Activated naive CD8-positive, alpha-beta T cell treated with anti-CD3 and anti-CD28 coated beads, Interleukin-2, amount 50 U/mL, for 24 hours (primary cell): ENCODE measurements at regions not wholly inside any gene's neighbourhood (a gene's known extent, or its start where the extent isn't known, plus 50 kb on each side); places are given as distances from the start of the nearest gene placed in this dataset.
A peak's percentile ranks its signal among the peaks of the same experiment; 100 is the strongest.
"Not testable (repeated sequence)": the region's sequence is repeated elsewhere in the genome, so short reads cannot be mapped to it uniquely, and the experiment has no call there.

Source experiments
- ATAC-seq: fragments of 150-1000 bp; cut with Tn5 transposase; one replicate; pipeline ENCODE4 v1.10.0; 2021
- DNase-seq: peaks from one replicate; pipeline ENCODE4 v3.0.0; 2021
- H3K27ac Mint-ChIP-seq: one replicate; pipeline ENCODE4 v1.8.0; 2021; ENCODE audit warnings: mild to moderate bottlenecking, mixed read lengths
- H3K27me3 Mint-ChIP-seq: one replicate; pipeline ENCODE4 v1.8.0; 2021; ENCODE audit warnings: mixed read lengths
- H3K36me3 Mint-ChIP-seq: one replicate; pipeline ENCODE4 v1.8.0; 2021; ENCODE audit warnings: low read depth, mixed read lengths
- H3K4me1 Mint-ChIP-seq: one replicate; pipeline ENCODE4 v1.8.0; 2021; ENCODE audit warnings: mixed read lengths
- H3K4me3 Mint-ChIP-seq: one replicate; pipeline ENCODE4 v1.8.0; 2021; ENCODE audit warnings: mild to moderate bottlenecking, moderate library complexity, mixed read lengths
- H3K9me3 Mint-ChIP-seq: one replicate; pipeline ENCODE4 v1.8.0; 2021; ENCODE audit warnings: mixed read lengths

DNA sequence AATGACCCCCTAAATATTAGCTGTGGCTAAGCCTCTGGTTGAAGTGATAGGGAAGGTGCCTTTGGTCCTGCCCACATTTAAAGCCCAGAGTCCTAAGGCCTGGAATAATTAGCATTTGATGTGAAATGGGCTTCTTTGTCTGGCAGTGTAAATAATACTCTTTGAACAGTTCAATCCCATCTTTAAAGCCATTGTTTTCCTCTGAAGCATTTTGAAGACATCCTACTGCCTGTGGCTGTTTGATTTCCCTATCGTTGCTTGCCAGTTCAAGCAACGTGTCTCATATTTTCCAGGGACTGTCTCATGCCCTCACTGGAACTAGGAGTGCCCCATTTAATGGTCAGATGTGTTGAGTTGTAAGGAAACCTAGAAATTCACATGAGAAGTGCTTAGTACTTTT, 89.3 kb upstream of the BTN3A2 start:
- Mint-ChIP-seq H3K27me3 (peaks cover 3% of the 10 kb centered on the region), H3K9me3 (no peaks in the 10 kb centered on the region), H3K4me3 (no peak overlapping the region), H3K36me3 (peaks cover 3% of the 10 kb centered on the region), H3K4me1 (peaks cover 14% of the 10 kb centered on the region), H3K27ac (no peak overlapping the region)
- DNase-seq, result no peak
- ATAC-seq, result no peak

DNA sequence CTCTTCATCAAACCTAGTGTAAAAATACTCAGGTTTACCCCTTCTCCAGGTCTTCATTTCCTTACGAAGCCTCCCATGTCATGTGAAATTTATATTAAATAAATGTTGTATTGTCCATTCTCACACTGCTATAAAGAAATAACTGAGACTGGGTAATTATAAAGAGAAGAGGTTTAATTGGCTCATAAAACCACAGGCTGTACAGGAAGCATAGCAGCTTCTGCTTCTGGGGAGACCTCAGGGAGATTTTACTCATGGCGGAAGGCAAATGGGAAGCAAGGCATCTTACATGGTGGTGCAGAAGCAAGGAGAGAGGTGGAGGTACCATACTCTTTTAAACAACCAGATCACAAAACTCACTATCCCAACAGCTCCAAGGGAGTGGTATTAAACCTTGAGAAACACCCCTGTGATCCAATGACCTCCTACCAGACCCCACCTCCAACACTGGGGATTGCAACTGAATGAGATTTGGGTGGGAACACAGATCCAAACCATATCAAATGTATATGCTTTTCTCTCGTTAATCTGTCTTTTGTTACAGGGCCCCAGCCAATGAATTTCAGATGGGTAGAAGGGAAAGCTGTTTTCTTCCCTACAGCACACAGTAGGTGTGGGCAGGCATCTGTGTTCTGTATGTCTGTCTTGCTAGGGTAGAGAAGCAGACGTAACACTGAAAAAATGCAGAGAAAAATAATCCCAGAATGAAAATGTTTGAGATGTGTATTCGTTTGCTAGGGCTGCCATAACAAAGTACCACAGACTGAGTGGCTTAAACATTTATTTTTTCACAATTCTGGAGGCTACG, 88.0 kb upstream of the BTN3A2 start:
- no peak for DNase-seq
- no peak overlapping the region for H3K4me3 Mint-ChIP-seq
- no peaks in the 10 kb centered on the region for H3K36me3 Mint-ChIP-seq
- no peaks in the 10 kb centered on the region for H3K27me3 Mint-ChIP-seq
- H3K27ac Mint-ChIP-seq, result no peak overlapping the region
- no peak for ATAC-seq
- no peaks in the 10 kb centered on the region for H3K9me3 Mint-ChIP-seq
- H3K4me1 Mint-ChIP-seq, result peaks cover 12% of the 10 kb centered on the region

DNA sequence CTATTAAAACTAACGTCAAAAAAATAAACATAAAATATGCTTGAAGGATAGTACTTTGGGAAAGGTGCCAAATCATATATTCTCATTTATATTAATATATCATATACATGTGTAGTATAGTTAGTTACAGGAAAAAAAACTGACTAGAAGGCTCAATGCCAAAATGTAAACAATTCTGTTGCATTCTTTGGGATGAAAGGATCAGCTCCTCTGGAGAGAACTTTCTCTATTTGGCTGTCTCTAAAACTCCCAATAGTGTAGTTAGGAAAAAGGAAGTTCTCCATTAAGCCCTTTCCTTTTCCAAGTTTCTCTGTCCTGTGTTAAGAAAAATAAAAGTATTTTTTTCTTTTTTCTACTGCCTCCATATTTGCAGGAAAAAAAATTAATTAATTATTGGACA, 86.5 kb upstream of the BTN3A2 start:
- DNase-seq (no peak), ATAC-seq (no peak)
- Mint-ChIP-seq H3K4me1 (peaks cover 23% of the 10 kb centered on the region), H3K9me3 (no peaks in the 10 kb centered on the region), H3K27me3 (no peaks in the 10 kb centered on the region), H3K27ac (no peak overlapping the region), H3K4me3 (no peak overlapping the region), H3K36me3 (no peaks in the 10 kb centered on the region)

DNA sequence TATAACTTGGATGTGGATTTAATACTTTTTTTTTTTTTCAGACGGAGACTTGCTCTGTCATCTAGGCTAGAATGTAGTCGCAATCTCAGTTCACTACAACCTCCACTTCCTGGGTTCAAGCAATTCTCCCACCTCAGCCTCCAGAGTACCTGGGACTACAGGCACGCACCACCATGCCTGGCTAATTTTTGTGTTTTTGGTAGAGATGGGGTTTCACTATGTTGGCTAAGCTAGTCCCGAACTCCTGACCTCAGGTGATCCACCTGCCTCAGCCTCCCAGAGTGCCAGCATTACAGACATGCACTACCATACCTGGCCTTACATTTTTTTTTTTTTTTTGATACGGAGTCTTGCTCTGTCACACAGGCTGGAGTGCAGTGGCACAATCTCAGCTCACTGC, 85.6 kb upstream of the BTN3A2 start:
- not testable (repeated sequence) for H3K9me3 Mint-ChIP-seq, H3K36me3 Mint-ChIP-seq, H3K4me3 Mint-ChIP-seq, H3K27me3 Mint-ChIP-seq, ATAC-seq, H3K27ac Mint-ChIP-seq, DNase-seq
- H3K4me1 Mint-ChIP-seq, result peaks cover 29% of the 10 kb centered on the region

DNA sequence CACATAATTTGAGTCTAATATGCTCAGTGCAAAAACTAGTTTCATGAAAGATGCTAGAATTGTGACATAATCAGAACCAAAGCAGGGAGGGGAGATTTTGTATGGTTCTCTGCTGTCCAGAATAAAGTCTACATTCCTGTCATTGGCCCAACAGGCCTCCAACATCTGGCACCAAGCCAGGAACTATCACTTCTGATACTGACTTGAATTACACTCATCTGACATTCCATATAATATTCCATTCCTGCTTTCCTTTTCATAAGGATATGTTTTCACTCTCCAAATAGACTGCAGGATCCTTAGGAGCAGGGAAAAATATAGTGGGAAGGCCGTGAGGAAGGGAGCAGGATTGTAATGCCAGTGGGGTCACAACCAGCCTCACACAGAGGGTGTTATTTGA, 84.6 kb upstream of the BTN3A2 start:
- Mint-ChIP-seq H3K9me3 (no peaks in the 10 kb centered on the region), H3K36me3 (peaks cover 2% of the 10 kb centered on the region), H3K27me3 (peaks cover 2% of the 10 kb centered on the region), H3K4me3 (no peak overlapping the region), H3K27ac (peak overlapping the region; percentile 20), H3K4me1 (peaks cover 36% of the 10 kb centered on the region)
- ATAC-seq (no peak), DNase-seq (no peak)

DNA sequence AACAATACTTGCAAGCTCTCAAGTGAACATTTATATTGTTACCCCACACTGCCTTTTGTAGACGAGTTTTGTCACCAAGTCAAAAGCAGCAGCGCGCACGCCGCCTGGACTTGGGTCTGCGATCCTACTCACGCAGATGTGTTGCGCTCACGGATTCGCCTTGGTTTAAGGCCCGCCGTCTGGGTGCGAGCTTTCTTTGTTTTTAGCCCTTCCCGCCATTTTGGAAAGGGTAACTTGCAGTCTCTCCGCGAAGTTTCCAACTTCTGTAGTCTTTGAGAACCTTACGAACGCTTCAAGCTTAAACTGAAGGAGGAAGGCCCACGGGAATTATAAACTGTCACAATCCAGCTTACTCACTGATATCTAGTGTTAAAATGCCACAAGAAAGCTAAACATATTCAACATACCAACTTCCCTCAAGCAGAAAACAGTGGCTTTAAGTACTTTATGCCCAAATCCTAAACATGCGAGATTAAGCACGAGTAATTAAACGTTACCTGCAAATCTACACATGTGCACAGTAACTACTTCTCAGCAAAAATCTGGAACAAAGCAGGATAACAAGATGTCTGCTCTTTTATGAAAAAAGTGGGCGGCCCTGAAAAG, 80.4 kb upstream of the BTN3A2 start:
- H3K4me1 Mint-ChIP-seq, result peaks cover 36% of the 10 kb centered on the region
- ATAC-seq (no peak), DNase-seq (peak; percentile 58)
- H3K9me3 Mint-ChIP-seq, result peaks cover 4% of the 10 kb centered on the region
- H3K27ac Mint-ChIP-seq, result peak overlapping the region; percentile 99
- peaks cover 7% of the 10 kb centered on the region for H3K36me3 Mint-ChIP-seq
- H3K27me3 Mint-ChIP-seq, result peaks cover 5% of the 10 kb centered on the region
- peak overlapping the region; percentile 94 for H3K4me3 Mint-ChIP-seq

DNA sequence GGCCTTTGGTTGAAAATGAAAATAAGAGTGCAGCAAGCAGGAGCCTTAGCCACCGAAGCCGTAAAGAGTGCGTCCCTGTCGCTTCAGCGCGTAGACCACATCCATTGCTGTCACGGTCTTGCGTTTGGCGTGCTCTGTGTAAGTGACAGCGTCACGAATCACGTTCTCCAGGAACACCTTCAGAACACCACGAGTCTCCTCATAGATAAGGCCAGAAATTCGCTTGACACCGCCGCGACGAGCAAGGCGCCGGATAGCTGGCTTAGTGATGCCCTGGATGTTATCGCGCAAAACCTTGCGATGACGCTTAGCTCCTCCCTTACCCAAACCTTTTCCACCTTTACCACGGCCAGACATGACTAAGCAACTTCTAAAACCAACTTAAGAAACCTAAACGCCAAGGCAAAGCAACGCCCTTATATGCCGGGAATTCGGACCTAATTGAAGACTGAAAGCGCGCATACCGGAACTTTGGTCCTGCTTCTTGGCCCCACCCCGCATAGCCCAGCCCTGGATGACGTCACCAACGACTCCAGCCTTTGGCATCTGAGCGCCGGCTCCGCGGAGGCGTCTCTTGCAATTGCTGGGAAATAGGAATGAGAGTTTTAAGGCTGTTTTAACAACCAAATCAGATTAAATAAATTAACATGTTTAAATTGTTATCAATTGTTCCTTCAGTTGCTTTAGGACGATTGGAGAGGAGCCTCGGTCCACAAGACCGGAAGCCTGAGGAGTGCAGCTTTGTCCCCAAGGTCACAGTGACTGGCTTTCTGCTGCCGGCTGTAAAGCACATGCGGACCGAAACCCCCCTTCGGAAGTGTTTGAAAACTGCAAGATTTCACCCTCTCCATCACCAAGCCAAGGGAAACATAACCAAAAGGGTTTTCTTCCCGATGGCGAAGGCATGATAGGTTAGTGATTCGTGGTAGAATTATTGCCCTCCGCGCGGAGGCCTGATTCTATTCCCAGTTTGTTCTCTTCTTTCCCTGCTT, 79.6 kb upstream of the BTN3A2 start:
- Mint-ChIP-seq H3K36me3 (peaks cover 7% of the 10 kb centered on the region), H3K27ac (peak overlapping the region; percentile 99), H3K9me3 (peaks cover 4% of the 10 kb centered on the region), H3K4me3 (peak overlapping the region; percentile 94), H3K4me1 (peaks cover 36% of the 10 kb centered on the region), H3K27me3 (peaks cover 5% of the 10 kb centered on the region)
- DNase-seq (peak; percentile 96), ATAC-seq (peak; percentile 87)

DNA sequence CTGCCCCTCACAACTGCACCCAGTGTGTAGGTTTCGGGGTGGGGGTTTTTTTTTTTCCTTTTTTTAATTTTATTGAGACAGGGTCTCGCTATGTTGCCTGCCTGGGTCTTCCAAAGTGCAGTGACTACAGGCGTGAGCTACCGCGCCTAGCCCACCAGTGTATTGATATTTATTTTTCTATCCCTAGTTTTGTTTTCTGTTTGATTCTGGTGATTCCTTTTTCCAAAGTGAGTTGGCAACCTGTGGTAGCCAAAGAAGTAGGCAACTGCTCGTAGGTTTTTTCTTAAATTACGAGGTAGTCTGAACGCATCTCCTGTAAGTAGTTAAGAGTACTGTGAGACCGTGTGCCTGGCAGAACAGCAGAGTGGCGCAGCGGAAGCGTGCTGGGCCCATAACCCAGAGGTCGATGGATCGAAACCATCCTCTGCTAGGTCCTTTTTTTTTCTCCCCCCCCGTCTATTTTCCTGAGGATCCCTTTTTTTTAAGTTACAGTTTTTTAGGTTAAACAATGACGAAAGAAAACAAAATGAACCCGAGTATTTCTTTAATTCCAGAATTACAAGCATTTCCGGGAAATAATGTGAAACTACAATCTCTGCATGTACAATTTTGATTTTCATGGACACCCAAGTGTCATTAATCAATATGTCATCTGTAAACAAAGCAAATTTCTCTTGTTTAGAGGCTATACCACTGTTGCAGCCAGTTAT, 78.7 kb upstream of the BTN3A2 start:
- peaks cover 7% of the 10 kb centered on the region for H3K36me3 Mint-ChIP-seq
- ATAC-seq (no peak), DNase-seq (peak; percentile 64)
- peak overlapping the region; percentile 94 for H3K4me3 Mint-ChIP-seq
- peaks cover 36% of the 10 kb centered on the region for H3K4me1 Mint-ChIP-seq
- H3K27ac Mint-ChIP-seq, result peak overlapping the region; percentile 99
- H3K9me3 Mint-ChIP-seq, result peaks cover 4% of the 10 kb centered on the region
- peaks cover 5% of the 10 kb centered on the region for H3K27me3 Mint-ChIP-seq

DNA sequence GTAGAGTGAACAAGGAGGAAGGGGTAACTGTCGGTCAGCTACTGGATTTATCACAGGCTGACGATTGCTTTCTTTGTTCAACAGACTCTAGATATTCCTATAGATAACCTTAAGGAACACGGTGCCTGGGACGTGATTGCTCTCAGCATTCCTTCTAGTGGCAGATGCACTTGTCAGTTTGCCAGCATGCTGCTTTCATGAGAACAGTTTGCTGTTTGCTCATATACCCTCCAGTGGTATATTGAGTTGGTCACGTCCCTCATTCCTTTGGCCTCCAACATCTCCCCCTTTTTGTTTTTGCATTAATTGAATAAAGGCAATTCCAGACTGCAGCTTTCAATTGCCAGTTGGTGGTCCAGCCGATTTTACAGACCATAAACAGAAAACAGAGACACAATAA, 76.8 kb upstream of the BTN3A2 start:
- H3K36me3 Mint-ChIP-seq, result peaks cover 7% of the 10 kb centered on the region
- H3K4me1 Mint-ChIP-seq, result peaks cover 35% of the 10 kb centered on the region
- H3K4me3 Mint-ChIP-seq, result no peak overlapping the region
- ATAC-seq (no peak), DNase-seq (no peak)
- no peak overlapping the region for H3K27ac Mint-ChIP-seq
- H3K27me3 Mint-ChIP-seq, result peaks cover 5% of the 10 kb centered on the region
- H3K9me3 Mint-ChIP-seq, result peaks cover 4% of the 10 kb centered on the region

DNA sequence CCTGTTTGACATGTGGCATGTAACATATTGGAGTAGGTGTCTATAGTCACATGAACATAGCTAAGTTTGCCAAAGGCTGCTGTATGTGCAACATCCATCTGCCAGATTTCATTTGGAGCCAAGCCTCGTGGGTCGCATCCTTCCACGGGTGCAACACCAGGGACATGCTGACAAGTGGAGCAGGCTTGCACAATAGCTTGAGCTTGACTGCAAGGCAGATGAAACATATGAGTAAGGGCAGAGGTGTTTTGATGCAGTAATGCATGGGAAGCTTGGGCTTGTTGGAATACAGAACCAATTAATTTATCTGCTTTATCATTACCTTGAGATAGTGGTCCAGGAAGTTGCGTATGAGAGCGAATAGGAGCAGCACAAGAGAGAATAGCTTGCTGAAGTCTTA, 74.1 kb upstream of the BTN3A2 start:
- H3K9me3 Mint-ChIP-seq, result peaks cover 4% of the 10 kb centered on the region
- ATAC-seq (no peak), DNase-seq (no peak)
- H3K4me3 Mint-ChIP-seq, result no peak overlapping the region
- H3K27me3 Mint-ChIP-seq, result peaks cover 3% of the 10 kb centered on the region
- H3K36me3 Mint-ChIP-seq, result peaks cover 5% of the 10 kb centered on the region
- H3K4me1 Mint-ChIP-seq, result peaks cover 19% of the 10 kb centered on the region
- H3K27ac Mint-ChIP-seq, result no peak overlapping the region

DNA sequence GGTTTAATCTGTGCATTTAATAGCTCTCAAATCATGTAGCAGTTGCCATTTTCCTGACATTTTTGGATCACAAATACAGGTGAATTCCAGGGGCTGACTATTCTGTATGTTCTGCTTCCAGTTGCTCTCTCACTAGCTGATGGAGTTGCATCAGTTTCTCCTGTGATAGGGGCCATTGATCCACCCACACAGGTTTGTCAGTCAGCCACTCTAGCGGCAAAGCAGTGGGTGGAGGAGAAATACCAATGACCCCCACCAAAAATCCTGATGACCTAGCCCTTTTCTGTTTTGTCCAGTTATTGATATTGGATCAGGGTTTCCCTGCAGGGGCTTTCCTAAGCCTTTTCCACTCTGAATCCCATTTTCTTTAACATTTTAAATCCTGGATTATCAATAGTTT, 72.3 kb upstream of the BTN3A2 start:
- H3K4me3 Mint-ChIP-seq, result no peak overlapping the region
- H3K36me3 Mint-ChIP-seq, result no peaks in the 10 kb centered on the region
- no peak overlapping the region for H3K27ac Mint-ChIP-seq
- DNase-seq (no peak), ATAC-seq (no peak)
- H3K27me3 Mint-ChIP-seq, result no peaks in the 10 kb centered on the region
- H3K4me1 Mint-ChIP-seq, result peaks cover 20% of the 10 kb centered on the region
- H3K9me3 Mint-ChIP-seq, result no peaks in the 10 kb centered on the region

DNA sequence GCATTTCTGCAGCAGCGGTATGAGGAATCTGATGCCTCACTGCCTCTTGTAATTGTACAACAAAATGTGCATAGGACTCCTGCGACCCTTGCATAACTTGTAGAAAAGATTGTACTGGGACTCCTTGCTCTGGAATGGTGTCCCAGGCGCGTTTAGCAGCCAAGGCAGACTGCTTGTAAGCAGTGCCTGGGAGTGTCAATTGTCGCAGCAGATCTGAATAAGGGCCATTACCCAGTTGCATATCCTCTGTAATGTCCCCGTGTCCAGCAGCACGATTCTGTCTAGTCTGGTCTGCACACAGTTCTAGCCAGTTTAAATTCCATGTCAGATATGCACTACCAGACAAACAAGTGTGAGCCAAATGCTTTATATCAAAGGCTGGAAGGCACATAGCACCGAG, 70.7 kb upstream of the BTN3A2 start:
- no peak overlapping the region for H3K27ac Mint-ChIP-seq
- no peak overlapping the region for H3K4me3 Mint-ChIP-seq
- ATAC-seq, result no peak
- peaks cover 20% of the 10 kb centered on the region for H3K4me1 Mint-ChIP-seq
- no peak for DNase-seq
- no peaks in the 10 kb centered on the region for H3K9me3 Mint-ChIP-seq
- no peaks in the 10 kb centered on the region for H3K36me3 Mint-ChIP-seq
- H3K27me3 Mint-ChIP-seq, result no peaks in the 10 kb centered on the region

DNA sequence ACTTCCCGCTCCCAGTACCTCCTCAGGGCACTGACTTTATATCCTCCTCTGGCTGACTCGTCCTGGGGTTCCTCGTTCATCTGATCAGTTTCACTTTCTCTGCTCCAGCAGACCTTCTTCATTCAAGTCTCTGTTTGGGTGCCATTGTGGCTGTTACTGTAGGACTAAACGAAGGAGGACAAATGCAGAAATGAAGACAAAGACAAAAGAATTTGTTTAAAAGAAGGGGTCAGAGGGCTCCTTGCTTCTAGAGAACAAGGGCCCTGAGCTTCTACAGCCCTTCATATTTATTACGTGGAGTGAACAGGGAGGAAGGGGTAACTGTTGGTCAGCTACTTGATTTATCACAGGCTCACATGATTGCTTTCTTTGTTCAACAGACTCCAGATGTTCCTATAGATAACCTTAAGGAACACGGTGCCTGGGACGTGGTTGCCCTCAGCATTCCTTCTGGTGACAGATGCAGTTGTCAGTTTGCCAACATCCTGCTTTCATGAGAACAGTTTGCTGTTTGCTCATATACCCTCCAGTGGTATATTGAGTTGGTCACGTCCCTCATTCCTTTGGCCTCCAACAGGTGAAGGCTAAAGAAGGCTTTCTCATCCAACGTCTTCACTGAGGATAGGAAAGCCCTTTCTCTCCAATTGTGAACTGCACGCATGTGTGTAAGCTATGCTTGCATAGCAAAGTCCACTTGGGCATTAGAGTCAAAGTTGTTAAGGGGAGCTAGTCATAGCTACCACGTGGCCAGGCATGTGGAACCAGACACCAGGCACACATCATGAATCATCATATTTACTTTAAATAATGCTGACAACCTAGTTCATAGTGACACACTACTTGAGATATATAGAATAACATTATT, 69.1 kb upstream of the BTN3A2 start:
- Mint-ChIP-seq H3K27me3 (no peaks in the 10 kb centered on the region), H3K4me1 (peaks cover 33% of the 10 kb centered on the region), H3K36me3 (no peaks in the 10 kb centered on the region), H3K9me3 (no peaks in the 10 kb centered on the region), H3K4me3 (no peak overlapping the region), H3K27ac (no peak overlapping the region)
- ATAC-seq (no peak), DNase-seq (no peak)
